ENCODE measurements at regions not wholly inside any gene's neighbourhood (a gene's known extent, or its start where the extent isn't known, plus 50 kb on each side); places are given as distances from the start of the nearest gene placed in this dataset.

- TF ChIP-seq POLR2A (IDR thresholded peaks at IDR 0.05; ENCODE audit: low read length) (no peak), GATA1 (IDR thresholded peaks at IDR 0.05; ENCODE audit: low read depth, low read length) (no peak)
Measured at GRCh38 chr13:34553376-34553775, 388.7 kb upstream of the NBEA start.

Measured in erythroblast (primary cell).